ENCODE measurements at regions not wholly inside any gene's neighbourhood (a gene's known extent, or its start where the extent isn't known, plus 50 kb on each side); places are given as distances from the start of the nearest gene placed in this dataset.

- TF ChIP-seq CTCF (IDR thresholded peaks at IDR 0.05) (no peak), POLR2A (IDR thresholded peaks at IDR 0.05) (no peak)
These were observed 199.3 kb upstream of the ZC3H12A start for GRCh38 chr1:37274938-37275631.
